OCI-LY3 (cell line): ENCODE measurements at regions not wholly inside any gene's neighbourhood (a gene's known extent, or its start where the extent isn't known, plus 50 kb on each side); places are given as distances from the start of the nearest gene placed in this dataset.

ENCODE experiments used
- EZH2phosphoT487 ChIP-seq: fragments of 200-600 bp; shearing (Covaris generic); IDR thresholded peaks from 2 replicates; pipeline ENCODE4 v1.6.1; 2018; ENCODE audit warnings: antibody characterized with exemption, mixed run types, low read depth
- TF ChIP-seq, protein P1 (sequence below): fragments of 200-600, 300-600 bp; sonication (generic); IDR thresholded peaks from 2 replicates; pipeline ENCODE4 v1.5.1; 2014; ENCODE audit warnings: antibody characterized with exemption, low read length, low read depth

DNA sequence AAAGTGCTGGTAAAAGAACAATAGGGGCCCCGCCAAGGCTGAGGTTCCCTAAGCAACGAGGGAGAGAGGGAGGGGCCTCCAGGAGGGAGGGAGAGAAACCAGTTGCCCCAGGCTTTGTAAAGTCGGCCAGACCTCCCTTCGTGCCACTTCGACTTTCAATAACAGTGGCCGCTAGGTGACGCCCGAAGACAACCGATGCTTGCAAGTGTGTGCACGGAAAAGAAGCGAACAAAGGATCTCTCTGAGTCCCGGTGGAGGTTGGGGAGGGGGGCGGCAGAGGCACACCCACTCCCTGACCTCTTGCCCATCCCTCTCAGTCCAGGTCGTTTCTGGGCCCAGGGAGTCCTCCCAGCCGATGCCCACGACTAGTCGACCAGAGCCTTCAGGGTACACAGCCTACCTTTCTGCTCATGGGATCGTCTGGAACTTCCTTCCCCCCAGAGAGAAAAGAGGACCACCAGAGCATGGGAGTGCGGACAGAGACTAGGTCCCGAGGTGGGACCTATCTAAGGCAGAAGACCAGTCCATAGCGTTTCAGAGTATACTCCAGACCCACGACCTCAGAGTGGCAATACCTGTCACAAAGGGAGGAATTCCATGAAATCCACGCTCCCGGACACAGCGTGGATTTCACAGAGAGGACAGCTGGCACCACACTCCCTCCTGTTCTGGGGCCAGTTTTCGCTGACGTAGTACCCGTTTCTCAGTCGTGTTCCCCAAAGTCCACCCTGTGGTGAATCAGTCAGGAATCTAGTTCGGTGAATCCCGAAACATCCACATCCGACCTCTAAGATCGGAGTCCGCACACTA, 262.7 kb upstream of the ALG10B start:
- TF ChIP-seq, protein P1, sequence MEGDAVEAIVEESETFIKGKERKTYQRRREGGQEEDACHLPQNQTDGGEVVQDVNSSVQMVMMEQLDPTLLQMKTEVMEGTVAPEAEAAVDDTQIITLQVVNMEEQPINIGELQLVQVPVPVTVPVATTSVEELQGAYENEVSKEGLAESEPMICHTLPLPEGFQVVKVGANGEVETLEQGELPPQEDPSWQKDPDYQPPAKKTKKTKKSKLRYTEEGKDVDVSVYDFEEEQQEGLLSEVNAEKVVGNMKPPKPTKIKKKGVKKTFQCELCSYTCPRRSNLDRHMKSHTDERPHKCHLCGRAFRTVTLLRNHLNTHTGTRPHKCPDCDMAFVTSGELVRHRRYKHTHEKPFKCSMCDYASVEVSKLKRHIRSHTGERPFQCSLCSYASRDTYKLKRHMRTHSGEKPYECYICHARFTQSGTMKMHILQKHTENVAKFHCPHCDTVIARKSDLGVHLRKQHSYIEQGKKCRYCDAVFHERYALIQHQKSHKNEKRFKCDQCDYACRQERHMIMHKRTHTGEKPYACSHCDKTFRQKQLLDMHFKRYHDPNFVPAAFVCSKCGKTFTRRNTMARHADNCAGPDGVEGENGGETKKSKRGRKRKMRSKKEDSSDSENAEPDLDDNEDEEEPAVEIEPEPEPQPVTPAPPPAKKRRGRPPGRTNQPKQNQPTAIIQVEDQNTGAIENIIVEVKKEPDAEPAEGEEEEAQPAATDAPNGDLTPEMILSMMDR, result no peak
- TF ChIP-seq EZH2phosphoT487, result no peak
